PC-3 (cell line): ENCODE measurements at regions not wholly inside any gene's neighbourhood (a gene's known extent, or its start where the extent isn't known, plus 50 kb on each side); places are given as distances from the start of the nearest gene placed in this dataset.

Experiments
- CTCF ChIP-seq: fragments of 300-600 bp; sonication (generic); conservative IDR thresholded peaks from 2 replicates; pipeline ENCODE4 v1.5.1; 2017; ENCODE audit warnings: antibody characterized with exemption, low read depth, mild to moderate bottlenecking, low read length
- EZH2 ChIP-seq: fragments of 300-600 bp; sonication (generic); IDR thresholded peaks from one replicate; pipeline ENCODE4 v1.6.1; 2017; ENCODE audit warnings: antibody characterized with exemption, mild to moderate bottlenecking, low read length; ENCODE audit not compliant: unreplicated experiment
- EZH2phosphoT487 ChIP-seq: fragments of 300-600 bp; sonication (generic); IDR thresholded peaks from 2 replicates; pipeline ENCODE4 v1.6.1; 2018; ENCODE audit warnings: mild to moderate bottlenecking, antibody characterized with exemption, low read length, borderline replicate concordance

GRCh38 chr10:33831591-33831990 lies 497.1 kb upstream of the NRP1 start:
- TF ChIP-seq EZH2 (no peak), CTCF (no peak), EZH2phosphoT487 (no peak)
